SU-DHL-6 (cell line): ENCODE measurements at regions not wholly inside any gene's neighbourhood (a gene's known extent, or its start where the extent isn't known, plus 50 kb on each side); places are given as distances from the start of the nearest gene placed in this dataset.

ENCODE experiments used
- CTCF ChIP-seq: fragments of 200-600 bp; sonication (generic); IDR thresholded peaks from one replicate; pipeline ENCODE4 v1.5.1; 2017; ENCODE audit warnings: antibody characterized with exemption, mild to moderate bottlenecking, low read length, moderate library complexity; ENCODE audit not compliant: insufficient read depth, poor library complexity, severe bottlenecking
- EZH2phosphoT487 ChIP-seq: fragments of 200-600 bp; sonication (generic), shearing (Covaris generic); conservative IDR thresholded peaks from 2 replicates; pipeline ENCODE4 v1.6.1; 2018; ENCODE audit warnings: mild to moderate bottlenecking, antibody characterized with exemption, low read length, moderate library complexity, mixed read lengths

- no peak for TF ChIP-seq CTCF
- TF ChIP-seq EZH2phosphoT487: no peak
These were observed 204.2 kb downstream of the USP12 start for GRCh38 chr13:26967119-26968038.
